Right forelimb (tissue), 1 donor: ENCODE measurements at regions not wholly inside any gene's neighbourhood (a gene's known extent, or its start where the extent isn't known, plus 50 kb on each side); places are given as distances from the start of the nearest gene placed in this dataset.
"Not testable (repeated sequence)": the region's sequence is repeated elsewhere in the genome, so short reads cannot be mapped to it uniquely, and the experiment has no call there.

ENCODE experiments used
- DNase-seq: peaks from one replicate; pipeline ENCODE4 v3.0.0-alpha.2; 2018

DNA sequence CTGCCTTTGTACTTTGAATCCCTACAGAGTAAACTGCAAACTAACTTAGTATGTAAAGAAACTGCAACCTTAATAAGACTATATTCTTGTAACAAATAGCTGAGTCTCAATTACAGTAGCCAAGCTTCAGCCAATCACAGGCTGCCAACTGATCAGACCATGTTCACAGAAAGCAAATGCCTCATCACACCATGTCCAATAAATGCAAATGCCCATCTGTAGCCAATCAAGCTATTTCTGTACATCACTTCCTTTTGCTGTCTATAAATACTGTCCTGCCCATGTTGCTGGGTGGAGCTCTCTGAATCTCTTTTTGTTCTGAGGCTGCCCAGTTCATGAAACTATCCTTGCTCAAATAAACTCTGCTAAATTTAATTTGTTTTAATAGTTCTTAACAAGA lies 531.7 kb upstream of the TOM1L1 start:
- DNase-seq = no peak

DNA sequence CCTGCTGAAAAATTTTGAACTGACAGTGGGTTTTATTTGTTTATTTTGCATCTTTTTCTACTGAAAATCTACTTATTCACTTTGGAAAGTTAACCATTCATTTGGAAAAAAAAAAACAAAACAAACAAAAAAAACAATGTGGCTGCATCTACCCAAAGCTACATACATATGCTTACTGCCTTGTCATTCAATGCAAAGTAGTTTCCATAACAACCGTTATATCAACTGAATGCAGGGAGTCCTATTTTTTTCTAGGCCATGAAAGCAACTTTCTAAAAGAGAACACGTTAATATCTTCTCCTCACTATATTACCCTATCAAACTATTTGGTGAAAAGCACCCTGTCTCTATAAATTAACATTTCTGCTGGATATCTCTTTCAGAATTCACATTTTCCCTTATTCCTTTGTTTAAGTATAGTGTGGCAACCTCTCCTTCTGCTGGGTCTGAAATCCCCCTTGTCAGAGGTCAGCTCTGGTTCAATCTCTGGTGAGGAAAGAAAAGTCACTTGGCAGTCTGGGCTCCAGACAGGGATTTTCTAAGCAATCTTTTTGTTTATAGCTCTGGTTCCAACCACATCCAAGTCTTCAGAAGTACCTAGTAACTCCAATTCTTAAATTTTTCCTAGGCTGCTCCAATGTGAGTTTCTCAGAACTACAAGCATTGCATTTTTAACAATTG lies 528.4 kb upstream of the TOM1L1 start:
- DNase-seq = no peak

DNA sequence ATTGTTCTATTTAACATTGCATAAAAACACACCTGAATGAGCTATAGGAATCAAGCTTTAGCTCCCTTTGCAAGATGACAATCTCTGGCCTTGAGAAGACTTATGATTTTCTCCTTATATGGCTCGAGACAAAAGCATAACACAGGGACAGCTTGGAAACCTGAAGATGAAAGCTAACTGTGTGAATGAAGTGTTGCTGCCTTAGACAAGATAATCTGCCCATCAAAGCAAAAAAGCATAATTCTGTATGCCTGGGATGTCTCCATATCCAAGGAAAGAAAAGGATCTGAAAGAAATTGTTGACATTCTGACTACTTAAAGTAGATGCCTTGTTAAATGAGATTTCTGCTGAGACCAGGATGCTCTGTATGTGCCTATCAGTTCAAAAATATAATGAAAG lies 526.7 kb upstream of the TOM1L1 start:
- no peak for DNase-seq

DNA sequence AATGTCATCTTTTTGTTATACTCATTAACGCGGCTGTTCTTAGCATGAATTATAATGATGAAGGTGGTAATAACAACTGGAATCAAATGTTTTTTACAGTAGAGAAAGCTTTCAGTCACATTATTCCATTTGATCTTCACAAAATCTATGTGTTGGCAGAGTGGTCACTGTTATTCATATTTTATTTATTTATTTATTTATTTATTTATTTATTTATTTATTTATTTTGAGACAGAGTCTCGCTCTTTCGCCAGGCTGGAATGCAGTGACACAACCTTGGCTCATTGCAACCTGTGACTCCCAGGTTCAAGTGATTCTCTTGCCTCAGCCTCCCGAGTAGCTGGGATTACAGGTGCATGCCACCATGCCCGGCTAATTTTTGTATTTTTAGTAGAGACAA lies 524.2 kb upstream of the TOM1L1 start:
- not testable (repeated sequence) for DNase-seq

DNA sequence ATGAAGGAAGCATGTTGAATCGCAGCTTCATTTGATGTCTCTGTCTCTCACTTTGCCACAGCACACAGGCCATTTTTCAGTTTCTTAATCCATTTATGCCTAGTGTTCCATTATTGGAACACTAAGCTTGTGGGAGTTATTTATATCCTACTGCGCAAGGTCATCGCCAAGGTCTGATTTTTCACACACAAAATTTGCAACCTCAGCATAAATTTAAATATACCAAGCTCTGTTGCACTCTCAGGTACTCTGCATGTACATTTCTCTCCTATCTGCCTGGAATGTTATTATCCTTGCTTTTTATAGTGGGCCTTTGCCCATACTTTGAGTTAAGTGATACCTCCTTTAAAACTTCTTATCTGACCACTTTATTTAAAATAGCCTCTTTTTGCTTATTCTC lies 519.2 kb upstream of the TOM1L1 start:
- no peak for DNase-seq

DNA sequence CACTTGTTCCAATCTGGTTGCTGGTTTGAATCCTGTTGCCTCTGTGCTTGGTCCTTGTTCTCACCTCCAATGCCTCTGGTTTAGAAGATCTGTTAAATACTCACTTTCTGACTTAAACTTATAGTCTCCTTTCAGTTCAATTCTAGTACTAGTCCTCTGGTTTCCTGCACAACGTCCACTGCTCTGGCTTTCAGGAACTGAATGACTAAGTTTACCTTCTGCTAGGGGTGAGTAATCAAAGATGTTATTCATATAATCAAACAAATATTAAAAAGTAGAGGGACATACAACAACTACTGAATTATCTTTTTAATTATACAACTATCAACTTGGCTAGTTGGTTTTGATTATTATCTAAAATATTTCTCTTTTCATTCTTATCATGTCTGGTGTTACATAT lies 496.4 kb upstream of the TOM1L1 start:
- DNase-seq = no peak

DNA sequence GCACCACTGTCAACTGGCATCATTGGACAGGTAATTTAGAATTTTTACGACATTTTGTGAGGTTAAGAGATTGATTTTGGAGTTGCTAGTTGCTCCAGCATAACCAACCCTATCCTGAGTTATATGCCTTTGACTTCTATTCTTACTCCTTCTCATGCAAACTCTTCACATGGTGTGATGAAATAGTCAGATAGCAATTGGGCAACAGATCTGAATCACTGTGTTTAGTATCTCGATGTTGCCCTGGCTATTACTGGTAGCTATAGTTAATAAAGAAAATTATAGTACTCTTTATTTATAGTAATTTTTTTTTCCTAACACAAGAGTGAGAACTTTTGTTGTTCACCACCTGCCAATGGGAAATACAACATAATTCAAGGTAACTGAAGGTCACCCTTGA lies 494.8 kb upstream of the TOM1L1 start:
- DNase-seq = no peak

DNA sequence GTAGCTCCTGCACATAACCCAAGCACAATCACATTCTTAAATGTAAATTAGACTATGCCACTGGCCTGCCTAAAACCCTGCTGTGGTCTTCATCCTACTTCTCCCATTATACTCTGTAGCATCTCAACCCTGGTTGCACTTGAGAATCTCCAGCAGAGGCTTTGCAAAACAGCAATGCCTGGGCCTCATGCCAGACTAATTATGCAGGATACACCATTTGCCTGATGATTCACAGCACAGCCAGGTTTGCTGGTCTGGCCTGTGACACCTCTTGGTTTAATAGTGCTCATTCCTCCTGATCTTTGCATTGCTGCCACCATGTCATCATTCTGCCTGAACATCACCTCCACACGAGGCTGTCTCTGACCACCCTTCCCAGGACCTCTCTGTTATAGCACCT lies 491.9 kb upstream of the TOM1L1 start:
- DNase-seq = no peak

DNA sequence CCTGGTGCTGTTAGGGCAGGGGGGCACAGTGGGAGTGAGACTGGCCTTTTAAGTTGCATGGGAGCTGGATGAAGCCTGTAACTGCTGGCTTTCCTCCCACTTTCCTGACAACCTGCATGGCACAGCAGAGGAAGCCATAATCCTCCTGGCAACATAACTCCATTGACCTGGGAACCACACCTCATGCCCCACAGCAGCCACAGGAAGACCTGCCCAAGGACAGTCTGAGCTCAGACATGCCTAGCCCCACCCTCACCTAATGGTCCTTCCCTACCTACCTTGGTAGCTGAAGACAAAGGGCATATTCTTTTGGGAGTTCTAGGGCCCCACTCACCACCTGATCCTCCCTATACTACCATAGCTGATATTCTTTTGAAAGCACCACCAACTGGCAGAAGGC lies 482.2 kb upstream of the TOM1L1 start:
- DNase-seq = no peak

DNA sequence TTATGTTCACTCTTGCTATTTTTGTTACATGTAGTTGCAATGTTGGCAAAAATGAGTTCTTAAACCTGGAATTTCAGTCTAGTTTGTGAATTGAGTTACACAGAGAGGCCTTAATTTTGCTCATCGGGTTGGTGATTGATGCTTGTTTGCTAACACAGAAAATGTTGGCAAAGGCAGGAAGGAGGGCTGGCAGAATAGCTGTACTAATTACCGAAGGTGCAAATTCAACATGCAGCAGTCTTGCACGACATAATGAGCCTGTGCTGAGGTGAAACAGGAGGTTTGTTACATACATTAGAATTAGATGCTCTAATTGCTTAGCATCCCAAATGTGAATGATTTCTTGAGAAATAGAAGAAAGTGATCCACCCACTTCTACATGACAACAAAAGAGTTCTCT lies 475.0 kb upstream of the TOM1L1 start:
- no peak for DNase-seq

DNA sequence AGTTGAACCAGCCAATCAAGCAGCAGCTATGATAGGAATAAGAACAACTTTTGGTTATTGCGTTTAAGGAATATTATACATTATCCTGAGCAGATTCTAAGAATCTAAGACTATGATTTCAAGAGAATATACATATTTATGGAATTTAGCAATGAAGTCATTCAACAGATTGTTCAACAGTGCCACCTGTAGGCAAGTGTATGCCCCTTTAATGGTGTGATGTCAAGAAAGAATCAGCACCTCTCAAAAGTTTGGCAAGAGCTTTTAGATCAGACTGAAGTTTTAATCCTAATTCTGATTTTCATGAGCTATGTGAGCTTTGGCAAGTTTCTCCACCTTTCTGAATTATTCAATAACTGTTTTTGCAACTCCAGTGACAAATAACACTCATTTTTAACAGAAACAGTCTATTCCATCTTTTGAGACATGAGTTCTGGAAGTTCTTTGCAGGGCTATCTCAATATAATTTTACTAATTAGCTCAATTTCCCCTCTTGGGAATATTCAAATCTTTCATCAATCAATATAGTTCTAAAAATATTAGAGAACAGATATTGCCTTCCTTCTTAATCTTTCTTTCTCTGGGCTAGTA lies 474.3 kb upstream of the TOM1L1 start:
- no peak for DNase-seq

DNA sequence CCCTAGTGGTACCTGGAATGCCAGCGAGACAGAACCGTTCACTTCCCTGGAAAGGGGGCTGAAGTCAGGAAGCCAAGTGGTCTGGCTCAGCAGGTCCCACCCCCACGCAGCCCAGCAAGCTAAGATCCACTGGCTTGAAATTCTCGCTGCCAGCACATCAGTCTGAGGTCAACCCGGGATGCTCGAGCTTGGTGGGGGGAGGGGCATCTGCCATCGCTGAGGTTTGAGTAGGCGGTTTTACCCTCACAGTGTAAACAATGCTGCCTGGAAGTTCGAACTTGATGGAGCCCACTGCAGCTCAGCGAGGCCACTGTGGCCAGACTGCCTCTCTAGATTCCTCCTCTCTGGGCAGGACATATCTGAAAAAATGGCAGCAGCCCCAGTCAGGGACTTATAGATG lies 464.7 kb upstream of the TOM1L1 start:
- no peak for DNase-seq

DNA sequence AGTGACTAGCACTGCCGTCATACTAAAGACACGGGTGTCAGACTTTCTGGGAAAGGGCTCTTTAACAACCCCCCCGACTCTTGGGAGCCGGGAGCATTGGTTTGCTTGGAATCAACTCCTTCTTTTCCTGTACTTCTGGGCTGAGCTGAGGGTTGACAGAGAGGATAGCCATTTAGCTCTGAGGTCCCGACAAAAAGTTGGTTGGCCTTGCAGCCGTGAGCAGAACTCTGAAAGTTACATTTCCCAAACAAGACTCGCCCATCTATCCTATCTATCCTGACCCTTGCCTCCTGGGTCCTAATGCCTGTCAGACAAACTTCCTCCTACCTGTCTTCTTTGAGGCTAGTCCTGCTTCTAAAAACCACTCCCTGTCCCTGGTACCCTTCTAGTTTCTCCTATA lies 460.8 kb upstream of the TOM1L1 start:
- no peak for DNase-seq

DNA sequence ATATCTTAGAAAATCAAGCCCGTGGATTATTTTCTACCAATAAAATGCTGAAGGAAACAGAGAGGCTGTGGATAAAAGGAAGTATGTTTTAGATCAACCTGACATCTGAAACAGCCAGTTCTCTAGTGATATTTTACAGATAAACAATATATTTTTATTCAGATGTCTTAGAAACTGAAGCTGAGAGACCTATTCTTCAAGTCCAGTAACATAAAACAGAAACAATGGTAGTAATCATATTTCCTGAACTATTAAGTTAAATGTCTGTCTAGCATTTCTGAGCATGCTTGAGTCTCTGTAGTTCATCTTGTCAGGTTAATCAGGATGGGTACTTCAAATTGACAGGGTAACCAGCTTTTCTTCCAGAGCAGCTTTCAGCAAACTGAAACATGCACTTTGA lies 449.6 kb upstream of the TOM1L1 start:
- no peak for DNase-seq

DNA sequence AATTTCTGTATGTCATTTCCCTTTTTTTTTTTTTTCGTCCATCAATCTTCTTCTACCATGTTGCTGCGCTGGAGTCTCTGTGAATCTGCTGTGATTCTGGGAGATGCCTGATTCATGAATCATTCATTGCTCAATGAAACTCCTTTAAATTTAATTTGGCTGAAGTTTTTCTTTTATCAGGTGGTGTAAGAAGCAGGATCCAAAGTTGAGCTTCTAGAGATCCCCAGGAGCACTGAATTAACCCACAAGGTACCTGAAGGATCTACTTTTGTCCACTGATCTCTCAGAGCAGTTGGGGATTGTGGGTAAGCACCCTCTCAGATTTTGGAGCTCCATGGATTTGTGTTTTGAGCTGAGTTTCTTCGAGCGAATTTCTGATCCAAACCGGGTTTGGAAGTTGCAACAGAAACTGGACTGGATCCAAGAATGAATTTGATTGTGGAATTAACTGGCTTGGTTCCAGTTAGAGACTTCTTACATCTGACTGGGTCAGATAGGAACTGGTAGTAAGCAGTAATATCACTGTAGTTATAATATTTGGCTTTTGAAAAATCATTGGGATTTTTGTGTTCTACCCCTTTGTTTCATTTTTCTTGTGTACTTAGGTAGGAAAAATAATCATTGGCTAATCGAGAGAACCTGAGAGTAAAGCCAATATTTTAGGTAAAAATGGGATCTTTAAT lies 447.8 kb upstream of the TOM1L1 start:
- no peak for DNase-seq

DNA sequence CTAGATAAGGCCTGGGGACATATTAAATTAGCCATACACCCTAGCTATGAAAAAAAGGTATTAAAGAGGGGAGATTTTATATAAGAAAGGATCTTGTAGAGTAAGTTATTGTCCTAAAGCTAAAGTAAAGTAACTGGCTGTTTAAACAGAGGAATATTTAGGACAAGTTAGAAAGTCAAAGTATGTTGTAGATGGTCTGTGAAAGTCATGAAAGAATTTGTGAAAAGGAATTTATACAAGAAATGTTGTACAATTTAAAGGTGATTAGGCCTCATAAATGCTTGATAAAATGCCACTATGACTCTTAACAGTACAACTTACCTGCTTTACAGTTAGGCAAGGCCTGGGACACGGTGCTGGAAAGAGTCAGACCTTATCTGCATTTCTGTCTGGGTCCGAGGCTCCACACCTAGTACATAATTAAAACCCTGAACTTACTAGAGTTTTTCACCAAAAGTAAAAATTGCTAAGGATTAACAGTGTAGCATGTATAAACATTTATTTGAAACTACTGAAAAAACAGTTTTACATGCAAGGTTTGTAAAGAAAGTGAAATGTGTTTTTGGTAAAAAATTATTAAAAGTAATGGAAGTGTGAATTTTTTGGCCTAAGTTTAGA lies 445.3 kb upstream of the TOM1L1 start:
- no peak for DNase-seq

DNA sequence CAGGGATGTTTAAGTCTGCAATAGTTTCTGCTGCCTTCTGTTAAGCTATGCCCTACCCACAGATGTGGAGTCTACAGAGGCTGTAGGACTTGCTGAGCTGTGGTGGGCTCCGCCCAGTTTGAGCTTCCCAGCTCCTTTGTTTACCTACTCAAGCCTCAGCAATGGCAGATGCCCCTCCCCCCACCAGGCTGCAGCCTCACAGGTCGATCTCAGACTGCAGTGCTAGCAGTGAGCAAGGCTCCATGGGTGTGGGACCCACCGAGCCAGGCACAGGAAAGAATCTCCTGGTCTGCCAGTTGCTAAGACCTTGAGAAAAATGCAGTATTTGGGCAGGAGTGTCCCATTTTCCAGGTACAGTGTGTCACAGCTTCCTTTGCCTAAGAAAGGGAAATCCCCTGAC lies 435.2 kb upstream of the TOM1L1 start:
- not testable (repeated sequence) for DNase-seq

DNA sequence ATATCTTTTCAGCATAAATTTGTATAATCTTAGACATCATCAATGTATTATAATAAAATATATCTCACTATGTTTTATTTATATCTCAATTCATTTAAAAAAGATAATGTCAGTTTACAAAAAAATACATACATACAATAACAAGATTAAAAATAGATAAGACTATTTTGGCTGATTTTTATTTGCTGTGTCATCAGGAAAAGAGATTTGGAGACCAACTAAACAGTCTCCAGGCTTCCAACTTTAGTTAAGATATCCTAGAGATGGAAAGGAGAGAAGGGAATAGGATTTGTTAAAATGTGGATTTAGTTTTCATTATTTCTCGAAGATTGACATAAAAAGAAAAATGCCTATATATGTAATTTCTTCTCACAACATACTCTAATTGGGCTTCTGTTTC lies 433.8 kb upstream of the TOM1L1 start:
- no peak for DNase-seq

DNA sequence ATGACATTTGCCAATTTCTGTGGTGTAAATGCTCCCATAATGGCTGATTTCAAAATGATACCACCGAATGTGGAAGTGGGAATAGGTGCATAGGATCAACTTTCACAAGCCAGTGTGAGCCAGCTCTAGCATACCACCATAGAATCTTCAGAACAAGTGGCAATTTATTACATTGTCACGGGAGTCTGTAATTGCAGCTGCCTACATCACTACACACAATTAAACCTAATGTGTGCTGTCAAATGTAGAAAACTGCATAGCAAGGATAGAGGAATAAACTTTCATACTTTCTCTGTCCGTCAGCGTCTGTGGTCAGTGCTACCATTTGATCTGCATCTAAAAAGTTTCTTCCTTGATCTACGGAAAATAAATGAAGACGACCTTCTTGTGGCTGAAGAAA lies 417.8 kb upstream of the TOM1L1 start:
- no peak for DNase-seq

DNA sequence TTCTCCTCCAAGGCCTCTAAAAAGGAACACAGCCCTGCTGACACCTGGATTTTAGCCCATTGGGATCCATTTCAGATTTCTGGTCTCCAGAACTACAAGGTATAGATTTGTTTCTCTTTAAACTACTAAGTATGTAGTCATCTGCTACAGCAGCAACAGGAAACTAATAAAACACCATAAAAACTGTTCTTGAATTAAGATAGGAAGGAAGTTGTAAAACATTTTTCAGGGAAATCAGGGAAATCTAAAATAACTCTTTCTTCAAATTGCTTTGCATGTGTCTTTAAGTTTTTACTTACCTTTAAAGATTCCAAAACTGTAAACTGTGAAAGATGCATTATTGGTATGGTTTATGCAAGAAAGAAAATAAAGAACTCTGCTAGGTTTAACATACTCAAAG lies 407.0 kb upstream of the TOM1L1 start:
- no peak for DNase-seq

DNA sequence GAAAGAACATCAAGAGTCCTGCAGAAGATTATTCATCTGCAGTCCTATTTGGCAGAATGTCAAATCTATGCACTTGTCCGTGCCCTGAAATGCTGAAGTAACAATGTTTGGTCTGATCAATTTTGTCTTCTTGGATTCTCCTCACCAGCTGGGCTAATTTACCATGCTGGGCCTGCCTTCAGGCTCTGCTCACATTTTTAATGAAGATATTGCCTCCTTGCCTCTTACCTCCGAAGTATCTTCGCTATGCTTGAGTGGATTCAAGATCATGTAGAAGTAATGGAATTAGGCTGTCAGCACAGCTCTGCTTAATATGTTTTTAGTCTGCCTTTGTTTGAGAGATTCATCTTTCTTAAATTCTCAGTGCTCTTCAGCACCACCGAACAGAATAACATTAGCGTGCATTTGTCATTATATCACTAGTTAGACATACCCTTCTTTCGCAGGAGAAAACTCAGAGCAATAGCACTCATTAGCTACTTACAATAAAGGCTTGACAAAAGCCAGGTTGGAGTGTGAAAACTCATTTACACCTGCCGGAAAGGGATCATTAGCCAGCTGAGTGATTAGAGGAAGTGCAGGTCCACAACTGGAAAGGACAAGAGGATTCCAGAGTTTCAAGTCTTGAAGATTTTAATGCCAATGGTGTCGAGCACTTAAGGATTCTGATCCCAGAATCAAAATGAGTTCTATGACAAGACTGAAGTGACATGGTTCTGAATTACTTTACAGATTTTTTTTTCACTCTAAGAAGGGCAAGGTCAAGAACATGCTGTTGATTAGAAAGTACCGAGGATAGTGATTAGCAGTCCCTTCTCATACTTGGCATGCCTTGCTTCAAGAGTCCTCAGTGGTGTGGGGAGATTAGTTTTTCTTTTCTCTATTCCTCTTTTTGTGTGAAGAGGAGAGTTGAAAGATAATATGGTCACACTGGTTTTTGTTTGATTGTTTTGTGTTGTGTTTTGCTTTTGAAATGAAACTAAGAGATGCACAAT lies 405.6 kb upstream of the TOM1L1 start:
- DNase-seq = no peak

DNA sequence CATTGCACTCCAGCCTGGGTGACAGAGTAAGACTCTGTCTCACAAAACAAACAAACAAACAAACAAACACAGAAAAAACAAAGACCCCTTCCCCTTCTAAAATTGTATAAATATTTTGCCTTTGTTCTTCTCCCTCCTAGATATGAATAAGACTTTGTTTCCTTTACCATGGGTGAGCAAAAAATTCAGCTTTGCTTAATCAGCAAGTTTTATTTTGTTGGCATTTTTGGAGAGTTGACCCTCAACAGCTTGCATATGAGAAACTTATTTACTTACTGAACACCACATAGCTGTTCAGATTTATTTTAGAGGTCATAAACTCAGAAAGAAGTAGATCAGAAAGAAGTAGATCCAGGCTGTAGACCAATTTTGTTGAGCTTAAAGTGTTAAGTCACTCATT lies 395.2 kb upstream of the TOM1L1 start:
- DNase-seq = no peak

DNA sequence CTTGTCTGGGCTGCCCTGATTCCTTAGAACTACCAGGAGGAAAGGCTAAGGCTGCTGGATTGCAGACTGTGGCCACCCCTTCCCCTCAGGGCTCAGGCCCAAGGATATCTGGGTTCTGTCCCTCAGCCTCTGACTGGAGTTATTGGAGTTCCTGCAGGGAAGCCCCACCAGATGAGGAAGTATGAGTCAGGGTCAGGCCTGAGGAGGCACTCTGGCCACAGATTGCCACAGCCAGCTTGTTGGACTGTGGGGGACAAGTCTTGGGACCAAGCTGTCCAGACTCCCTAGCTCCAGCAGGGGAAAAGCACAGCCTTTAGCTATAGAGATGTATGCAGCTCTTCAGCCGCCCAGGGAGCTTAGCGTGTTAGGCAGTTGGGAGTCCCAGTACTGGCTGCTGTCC lies 381.9 kb upstream of the TOM1L1 start:
- DNase-seq = no peak
